ENCODE measurements at regions not wholly inside any gene's neighbourhood (a gene's known extent, or its start where the extent isn't known, plus 50 kb on each side); places are given as distances from the start of the nearest gene placed in this dataset.

GRCh38 chrX:85570496-85570895, 191.0 kb upstream of the POF1B start:
- TF ChIP-seq FOXM1 (IDR thresholded peaks at IDR 0.05; ENCODE audit: borderline replicate concordance, low read depth) (no peak), REST (IDR thresholded peaks at IDR 0.05; ENCODE audit: low read depth) (no peak), CEBPB (IDR thresholded peaks at IDR 0.05) (no peak), TAF1 (IDR thresholded peaks at IDR 0.05; ENCODE audit: low read depth) (no peak), TEAD4 (IDR thresholded peaks at IDR 0.05) (no peak), RAD21 (IDR thresholded peaks at IDR 0.05; ENCODE audit: low read depth) (no peak), CREB1 (IDR thresholded peaks at IDR 0.05; ENCODE audit: low read depth) (no peak), MAX (IDR thresholded peaks at IDR 0.05) (no peak), EGR1 (IDR thresholded peaks at IDR 0.05) (no peak), YY1 (IDR thresholded peaks at IDR 0.05; ENCODE audit: low read depth) (no peak), EP300 (IDR thresholded peaks at IDR 0.05; ENCODE audit: borderline replicate concordance) (no peak), ZBTB7A (IDR thresholded peaks at IDR 0.05; ENCODE audit: low read depth) (no peak), TCF12 (IDR thresholded peaks at IDR 0.05; ENCODE audit: low read depth) (no peak), USF1 (IDR thresholded peaks at IDR 0.05) (no peak)
